GM23248 (cell line): ENCODE measurements at regions not wholly inside any gene's neighbourhood (a gene's known extent, or its start where the extent isn't known, plus 50 kb on each side); places are given as distances from the start of the nearest gene placed in this dataset.

ENCODE experiments used
- DNase-seq: peaks from one replicate; pipeline ENCODE4 v3.0.0-alpha.2; 2015
- H2AFZ ChIP-seq: fragments of 200-600 bp; sonication (generic); 2 replicates; pipeline ENCODE4 v1.6.1; 2016; ENCODE audit warnings: antibody characterized with exemption
- H3F3A ChIP-seq: fragments of 200-600 bp; sonication (generic); 2 replicates; pipeline ENCODE4 v1.6.1; 2016; ENCODE audit warnings: mild to moderate bottlenecking, antibody characterized with exemption, mixed run types; ENCODE audit not compliant: insufficient read depth
- H3K27ac ChIP-seq: fragments of 200-600 bp; sonication (generic); 2 replicates; pipeline ENCODE4 v1.5.1; 2016; ENCODE audit warnings: mild to moderate bottlenecking
- H3K27me3 ChIP-seq: fragments of 200-600 bp; sonication (generic); replicated peaks from 2 replicates; pipeline ENCODE4 v1.6.1; 2016; ENCODE audit warnings: mild to moderate bottlenecking; ENCODE audit not compliant: insufficient read depth
- H3K36me3 ChIP-seq: fragments of 200-600 bp; sonication (generic); 2 replicates; pipeline ENCODE4 v1.6.1; 2016; ENCODE audit warnings: low read depth, mild to moderate bottlenecking
- H3K4me1 ChIP-seq: fragments of 200-600 bp; sonication (generic); 2 replicates; pipeline ENCODE4 v1.6.1; 2016; ENCODE audit warnings: mild to moderate bottlenecking; ENCODE audit not compliant: insufficient read depth
- H3K4me2 ChIP-seq: fragments of 200-600 bp; sonication (generic); one replicate; pipeline ENCODE4 v1.6.1; 2016; ENCODE audit warnings: mild to moderate bottlenecking; ENCODE audit not compliant: unreplicated experiment
- H3K4me3 ChIP-seq: fragments of 200-600 bp; sonication (generic); 2 replicates; pipeline ENCODE4 v1.5.1; 2016; ENCODE audit warnings: mild to moderate bottlenecking
- H3K79me2 ChIP-seq: fragments of 200-600 bp; sonication (generic); 2 replicates; pipeline ENCODE4 v1.6.1; 2016; ENCODE audit warnings: mild to moderate bottlenecking; ENCODE audit not compliant: insufficient read depth
- H3K9ac ChIP-seq: fragments of 200-600 bp; sonication (generic); 2 replicates; pipeline ENCODE4 v1.6.1; 2016; ENCODE audit warnings: mild to moderate bottlenecking
- H3K9me2 ChIP-seq: fragments of 200-600 bp; sonication (generic); 2 replicates; pipeline ENCODE4 v1.6.1; 2016; ENCODE audit warnings: mixed run types, mild to moderate bottlenecking, moderate library complexity; ENCODE audit not compliant: insufficient read depth
- H3K9me3 ChIP-seq: fragments of 200-600 bp; sonication (generic); one replicate; pipeline ENCODE4 v1.6.1; 2017; ENCODE audit warnings: low read depth
- H4K20me1 ChIP-seq: fragments of 200-600 bp; sonication (generic); 2 replicates; pipeline ENCODE4 v1.6.0; 2016; ENCODE audit not compliant: insufficient read depth
- EZH2 ChIP-seq: fragments of 200-600 bp; sonication (generic); IDR thresholded peaks from 2 replicates; pipeline ENCODE4 v1.6.1; 2018; ENCODE audit warnings: antibody characterized with exemption, mild to moderate bottlenecking; ENCODE audit not compliant: insufficient read depth, poor library complexity, severe bottlenecking
- EZH2phosphoT487 ChIP-seq: fragments of 200-600 bp; sonication (generic); IDR thresholded peaks from 2 replicates; pipeline ENCODE4 v1.6.1; 2018; ENCODE audit warnings: antibody characterized with exemption, moderate library complexity, mild to moderate bottlenecking, low read depth; ENCODE audit not compliant: insufficient read depth
- WGBS, 2 experiments: methylation state at CpG; one replicate each; pipeline ENCODE4 v1.1.6; 2015 to 2017; ENCODE audit warnings: low lambda C conversion rate in 2 of 2, low coverage in 1 of 2; ENCODE audit errors: missing lambda C conversion rate in 2 of 2; 5-methylcytosine and 5-hydroxymethylcytosine counted together
- in situ Hi-C: fragments of 300-500 bp; cut with MboI; formaldehyde crosslinking; loops from 2 replicates; pipeline ENCODE4 v1.15.0; 2020

DNA sequence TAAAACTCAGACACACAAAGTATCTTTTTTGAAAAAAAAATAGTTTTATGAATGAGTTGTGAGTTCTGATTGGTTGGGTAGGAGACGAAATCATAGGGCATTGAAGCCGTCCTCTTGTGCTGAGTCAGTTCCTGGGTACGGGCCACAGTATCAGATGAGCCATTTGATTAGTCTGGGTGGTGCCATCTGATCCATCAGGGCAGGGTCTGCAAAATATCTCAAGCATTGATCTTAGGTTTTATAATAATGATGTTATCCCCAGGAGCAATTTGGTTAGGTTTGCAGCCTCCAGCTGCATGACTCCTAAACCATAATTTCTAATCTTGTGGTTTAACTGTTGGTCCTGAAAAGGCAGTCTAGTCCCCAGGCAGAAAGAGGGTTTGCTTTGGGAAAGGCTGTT is 1310.6 kb downstream of the SLITRK1 start:
- Histone ChIP-seq H3K4me3 (no peak overlapping the region), H3K9me2 (no peaks in the 10 kb centered on the region), H3K79me2 (no peaks in the 10 kb centered on the region), H3K36me3 (no peaks in the 10 kb centered on the region), H4K20me1 (no peaks in the 10 kb centered on the region), H3K9ac (no peak overlapping the region), H3K4me2 (no peak overlapping the region), H3K27me3 (no peaks in the 10 kb centered on the region), H3K9me3 (no peaks in the 10 kb centered on the region), H2AFZ (no peak overlapping the region), H3K27ac (no peak overlapping the region), H3K4me1 (no peaks in the 10 kb centered on the region), H3F3A (no peaks in the 10 kb centered on the region)
- 23 to 32% methylated on average over 3 of the region's 3 CpGs for WGBS, 2 experiments
- no peak for DNase-seq
- TF ChIP-seq EZH2phosphoT487 (no peak), EZH2 (no peak)
- in situ Hi-C loops: no loop called here

DNA sequence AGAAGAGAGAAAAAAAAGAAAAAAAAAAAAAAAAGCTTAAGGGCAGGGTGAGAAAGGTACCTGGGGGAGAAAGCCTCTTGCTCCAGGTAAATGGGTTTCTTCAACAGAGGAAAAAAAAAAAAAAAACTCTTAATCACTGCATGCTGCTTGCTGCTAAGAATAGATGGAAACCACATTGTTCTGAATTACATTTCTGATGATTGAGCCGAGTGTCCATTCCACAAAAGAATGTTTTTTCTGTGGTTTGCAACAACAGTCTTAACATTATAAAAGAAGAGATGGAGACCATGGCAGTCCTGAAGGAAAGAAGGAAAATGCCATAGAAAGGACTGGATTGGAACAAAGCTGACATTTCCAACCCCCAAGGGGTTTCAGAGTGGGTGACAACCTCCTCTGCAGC is 1312.7 kb downstream of the SLITRK1 start:
- no peaks in the 10 kb centered on the region for H3K27me3 ChIP-seq
- WGBS, 2 experiments: 22 to 26% methylated on average over 1 of the region's 1 CpG
- no peaks in the 10 kb centered on the region for H3K9me2 ChIP-seq
- no peak overlapping the region for H3K9ac ChIP-seq
- no peak overlapping the region for H3K4me3 ChIP-seq
- H3K4me2 ChIP-seq: no peak overlapping the region
- no peaks in the 10 kb centered on the region for H3K9me3 ChIP-seq
- DNase-seq: no peak
- no peaks in the 10 kb centered on the region for H3K36me3 ChIP-seq
- no peaks in the 10 kb centered on the region for H4K20me1 ChIP-seq
- no peaks in the 10 kb centered on the region for H3F3A ChIP-seq
- in situ Hi-C loops: no loop called here
- H3K4me1 ChIP-seq: no peaks in the 10 kb centered on the region
- no peak overlapping the region for H3K27ac ChIP-seq
- no peaks in the 10 kb centered on the region for H3K79me2 ChIP-seq
- TF ChIP-seq EZH2 (no peak), EZH2phosphoT487 (no peak)
- no peak overlapping the region for H2AFZ ChIP-seq

DNA sequence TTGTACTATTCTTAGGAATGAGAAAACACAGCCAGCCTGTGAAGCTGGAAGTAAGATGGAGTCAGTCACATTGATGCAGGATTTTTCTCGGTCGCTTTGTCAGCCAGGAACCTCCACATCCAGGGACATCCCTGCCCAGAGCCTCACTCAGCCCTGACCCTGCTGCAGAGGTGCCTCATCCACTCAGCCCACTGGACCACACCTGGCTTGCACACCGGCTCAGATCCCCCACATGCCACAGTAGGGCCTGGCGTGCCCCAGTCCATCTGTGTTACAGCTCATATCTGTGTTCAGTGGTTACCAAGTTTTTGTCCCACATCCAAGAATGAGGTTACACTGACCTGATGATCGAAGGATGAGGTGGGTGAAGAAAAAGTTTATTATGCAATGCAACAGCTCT is 1315.4 kb downstream of the SLITRK1 start:
- Histone ChIP-seq H3K27me3 (no peaks in the 10 kb centered on the region), H4K20me1 (no peaks in the 10 kb centered on the region), H3K9me3 (no peaks in the 10 kb centered on the region), H3K9ac (no peak overlapping the region), H3K36me3 (no peaks in the 10 kb centered on the region), H3K4me3 (no peak overlapping the region), H3K9me2 (no peaks in the 10 kb centered on the region), H3K4me1 (no peaks in the 10 kb centered on the region), H3K27ac (no peak overlapping the region), H3K79me2 (no peaks in the 10 kb centered on the region), H3K4me2 (no peak overlapping the region), H2AFZ (no peak overlapping the region), H3F3A (no peaks in the 10 kb centered on the region)
- 41 to 46% methylated on average over 5 of the region's 5 CpGs for WGBS, 2 experiments
- DNase-seq: no peak
- no peak for TF ChIP-seq EZH2phosphoT487
- no peak for TF ChIP-seq EZH2
- in situ Hi-C loops: no loop called here

DNA sequence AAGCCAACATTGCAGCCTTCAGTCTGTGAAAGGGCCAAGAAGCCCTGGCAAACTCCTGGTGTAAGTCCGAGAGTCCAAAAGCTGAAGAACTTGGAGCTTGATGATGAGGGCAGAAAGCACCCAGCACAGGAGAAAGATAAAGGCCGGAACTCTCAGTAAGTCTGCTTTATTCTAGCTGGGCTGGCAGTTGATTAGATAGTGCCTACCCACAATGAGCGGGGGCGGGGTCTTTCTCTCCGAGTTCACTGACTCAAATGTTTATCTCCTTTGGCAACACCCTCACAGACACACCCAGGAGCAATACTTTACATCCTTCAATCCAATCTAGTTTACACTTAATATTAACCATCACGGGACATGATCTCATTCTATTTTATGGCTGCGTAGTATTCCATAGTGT is 1317.1 kb downstream of the SLITRK1 start:
- H3K4me3 ChIP-seq: no peak overlapping the region
- no peaks in the 10 kb centered on the region for H4K20me1 ChIP-seq
- no peaks in the 10 kb centered on the region for H3K79me2 ChIP-seq
- no peaks in the 10 kb centered on the region for H3K4me1 ChIP-seq
- no peaks in the 10 kb centered on the region for H3F3A ChIP-seq
- H3K27me3 ChIP-seq: no peaks in the 10 kb centered on the region
- H3K9ac ChIP-seq: no peak overlapping the region
- H3K9me2 ChIP-seq: no peaks in the 10 kb centered on the region
- no peak overlapping the region for H3K27ac ChIP-seq
- H3K36me3 ChIP-seq: no peaks in the 10 kb centered on the region
- in situ Hi-C loops: no loop called here
- no peak for DNase-seq
- no peak overlapping the region for H2AFZ ChIP-seq
- no peak overlapping the region for H3K4me2 ChIP-seq
- WGBS, 2 experiments: 32 to 37% methylated on average over 7 of the region's 7 CpGs
- no peaks in the 10 kb centered on the region for H3K9me3 ChIP-seq
- TF ChIP-seq EZH2 (no peak), EZH2phosphoT487 (no peak)

DNA sequence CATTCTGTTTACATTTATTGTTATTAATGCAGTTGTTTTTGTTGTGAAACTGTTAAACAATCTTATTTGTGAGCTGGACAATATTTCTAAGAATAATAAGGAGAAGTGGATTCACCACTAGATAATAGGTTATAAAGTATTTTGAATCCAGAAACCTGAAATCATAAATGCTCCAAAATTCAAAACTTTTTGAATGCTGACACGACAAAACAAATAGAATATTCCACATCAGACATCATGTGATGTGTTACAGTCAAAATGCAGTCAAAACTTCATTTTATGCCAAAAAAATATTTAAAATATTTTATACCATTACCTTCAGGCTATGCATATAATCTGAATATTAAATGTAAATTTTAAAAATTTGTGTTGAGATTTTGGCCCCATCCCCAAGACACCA is 1321.4 kb downstream of the SLITRK1 start:
- no peaks in the 10 kb centered on the region for H3K9me3 ChIP-seq
- no peak overlapping the region for H3K4me2 ChIP-seq
- 9 to 19% methylated on average over 1 of the region's 1 CpG for WGBS, 2 experiments
- no peak for DNase-seq
- H3K27me3 ChIP-seq: no peaks in the 10 kb centered on the region
- H3F3A ChIP-seq: no peaks in the 10 kb centered on the region
- H2AFZ ChIP-seq: no peak overlapping the region
- H3K27ac ChIP-seq: no peak overlapping the region
- TF ChIP-seq EZH2: no peak
- no peak for TF ChIP-seq EZH2phosphoT487
- no peaks in the 10 kb centered on the region for H3K79me2 ChIP-seq
- H3K4me1 ChIP-seq: no peaks in the 10 kb centered on the region
- no peak overlapping the region for H3K4me3 ChIP-seq
- no peaks in the 10 kb centered on the region for H3K9me2 ChIP-seq
- no peaks in the 10 kb centered on the region for H4K20me1 ChIP-seq
- no peak overlapping the region for H3K9ac ChIP-seq
- in situ Hi-C loops: no loop called here
- no peaks in the 10 kb centered on the region for H3K36me3 ChIP-seq
